ENCODE measurements at regions not wholly inside any gene's neighbourhood (a gene's known extent, or its start where the extent isn't known, plus 50 kb on each side); places are given as distances from the start of the nearest gene placed in this dataset.

- DNase-seq, result no peak
Measured at GRCh38 chr5:106766916-106767315, 903.8 kb downstream of the EFNA5 start.

GRCh38 chr5:106759581-106759980 is 911.2 kb downstream of the EFNA5 start:
- DNase-seq, result no peak

- no peak for DNase-seq
Measured at GRCh38 chr5:106759152-106759551, 911.6 kb downstream of the EFNA5 start.

GRCh38 chr5:106757672-106758071 is 913.1 kb downstream of the EFNA5 start:
- DNase-seq, result no peak

GRCh38 chr5:106755789-106756188 is 914.9 kb downstream of the EFNA5 start:
- DNase-seq, result no peak

- DNase-seq, result no peak
Measured at GRCh38 chr5:106755066-106755465, 915.7 kb downstream of the EFNA5 start.

- DNase-seq, result no peak
Measured at GRCh38 chr5:106749826-106750225, 920.9 kb downstream of the EFNA5 start.

- DNase-seq, result no peak
Measured at GRCh38 chr5:106739127-106739526, 931.6 kb downstream of the EFNA5 start.

GRCh38 chr5:106737111-106737510 is 933.6 kb downstream of the EFNA5 start:
- DNase-seq, result no peak

GRCh38 chr5:106732624-106733023 is 938.1 kb downstream of the EFNA5 start:
- no peak for DNase-seq

GRCh38 chr5:106730912-106731311 is 939.8 kb downstream of the EFNA5 start:
- no peak for DNase-seq

- no peak for DNase-seq
Measured at GRCh38 chr5:106730506-106730905, 940.2 kb downstream of the EFNA5 start.

GRCh38 chr5:106728208-106728607 is 942.5 kb downstream of the EFNA5 start:
- DNase-seq, result no peak

- DNase-seq, result no peak
Measured at GRCh38 chr5:106727071-106727470, 943.7 kb downstream of the EFNA5 start.

- no peak for DNase-seq
Measured at GRCh38 chr5:106720367-106720766, 950.4 kb downstream of the EFNA5 start.

- DNase-seq, result no peak
Measured at GRCh38 chr5:106699796-106700195, 970.9 kb downstream of the EFNA5 start.

- DNase-seq, result no peak
Measured at GRCh38 chr5:106699198-106699597, 971.5 kb downstream of the EFNA5 start.

- no peak for DNase-seq
Measured at GRCh38 chr5:106698169-106698568, 972.6 kb downstream of the EFNA5 start.

GRCh38 chr5:106691701-106692100 is 979.0 kb downstream of the EFNA5 start:
- DNase-seq, result no peak

GRCh38 chr5:106690585-106690984 is 980.2 kb downstream of the EFNA5 start:
- no peak for DNase-seq

- DNase-seq, result no peak
Measured at GRCh38 chr5:106680330-106680729, 990.4 kb downstream of the EFNA5 start.

- no peak for DNase-seq
Measured at GRCh38 chr5:106677057-106677456, 993.7 kb downstream of the EFNA5 start.

GRCh38 chr5:106675687-106676086 is 995.0 kb downstream of the EFNA5 start:
- no peak for DNase-seq

- no peak for DNase-seq
Measured at GRCh38 chr5:106673941-106674340, 996.8 kb downstream of the EFNA5 start.

- DNase-seq, result no peak
Measured at GRCh38 chr5:106661866-106662265, 1008.9 kb downstream of the EFNA5 start.

- no peak for DNase-seq
Measured at GRCh38 chr5:106660681-106661080, 1010.1 kb downstream of the EFNA5 start.
